Stomach (tissue), 8 donors: ENCODE measurements at regions not wholly inside any gene's neighbourhood (a gene's known extent, or its start where the extent isn't known, plus 50 kb on each side); places are given as distances from the start of the nearest gene placed in this dataset.

Source experiments
- DNase-seq, 2 donors: peaks; one replicate each; pipeline versions ENCODE4 v3.0.0 to v3.0.0-alpha.2; 2013 to 2019
- H3K27ac ChIP-seq, 5 donors: fragments of 200-600 bp in 4 of 5; sonication (generic) in 4 of 5; one replicate each; pipeline ENCODE4 v1.5.1; 2013 to 2019; ENCODE audit warnings: mild to moderate bottlenecking in 1 of 5, moderate library complexity in 1 of 5
- H3K27me3 ChIP-seq, 3 donors: fragments of 200-600 bp; sonication (generic); one replicate each; pipeline ENCODE4 v1.5.1; 2017 to 2019; ENCODE audit warnings: mixed run types in 1 of 3
- H3K36me3 ChIP-seq, 4 donors: fragments of 200-600 bp; sonication (generic); 1 replicate in 3 of 4; 2 replicates in 1 of 4; pipeline ENCODE4 v1.5.1; 2016 to 2019
- H3K4me1 ChIP-seq, 4 donors: fragments of 200-600 bp; sonication (generic); one replicate each; pipeline ENCODE4 v1.5.1; 2016 to 2019
- H3K4me3 ChIP-seq, 4 donors: fragments of 200-600 bp; sonication (generic) in 3 of 4; one replicate each; pipeline ENCODE4 v1.5.1; 2016 to 2019; ENCODE audit warnings: mild to moderate bottlenecking in 1 of 4
- H3K9me3 ChIP-seq, 4 donors: fragments of 200-600 bp; sonication (generic); one replicate each; pipeline ENCODE4 v1.5.1; 2016 to 2019
- CTCF ChIP-seq, 7 experiments: fragments of 450-650 bp in 4 of 7; fragments of 200-600 bp in 3 of 7; sonication (generic) in 3 of 7; IDR thresholded peaks; one replicate each; pipeline ENCODE4 v1.5.1; 2016 to 2019; ENCODE audit warnings: antibody characterized with exemption in 7 of 7, control low read depth in 2 of 7, mild to moderate bottlenecking in 1 of 7
- EP300 ChIP-seq: sonication (generic); formaldehyde crosslinking; IDR thresholded peaks from one replicate; pipeline ENCODE4 v1.6.1; 2017; ENCODE audit warnings: antibody characterized with exemption
- POLR2A ChIP-seq, 4 donors: fragments of 450-650 bp; IDR thresholded peaks; one replicate each; pipeline ENCODE4 v1.6.1; 2016; ENCODE audit warnings: antibody characterized with exemption in 4 of 4, control low read depth in 2 of 4, mild to moderate bottlenecking in 1 of 4, moderate library complexity in 1 of 4
- POLR2AphosphoS5 ChIP-seq, 3 donors: sonication (generic); formaldehyde crosslinking; IDR thresholded peaks; one replicate each; pipeline ENCODE4 v1.6.1; 2016; ENCODE audit warnings: antibody characterized with exemption in 3 of 3
- WGBS, 5 donors: extraction: QIAGEN DNeasy Blood & Tissue Kit in 3 of 5; methylation state at CpG; one replicate each; pipeline versions ENCODE4 v1.1.5 to v1.1.7; 2013 to 2018; 5-methylcytosine and 5-hydroxymethylcytosine counted together
- intact Hi-C: fragments of 100-400 bp; cut with DNase I; formaldehyde crosslinking; loops from one replicate; pipeline ENCODE4 v1.15.1; 2023; ENCODE audit warnings: low total_unique reads
- donor health status: healthy with polysubstance abuse.
- donor health status: Bipolar disorder and iron deficiency.
- donor health status: healthy.

GRCh38 chr13:97537110-97537509 lies 103.1 kb downstream of the RAP2A start:
- no peak overlapping the region for H3K27ac ChIP-seq
- H3K36me3 ChIP-seq: no peaks in the 10 kb centered on the region
- no peak overlapping the region for H3K4me3 ChIP-seq
- H3K4me1 ChIP-seq: no peaks in the 10 kb centered on the region
- H3K27me3 ChIP-seq: no peaks in the 10 kb centered on the region
- no peaks in the 10 kb centered on the region for H3K9me3 ChIP-seq
- intact Hi-C loops: no loop called here
- 83 to 96% (median 90%) methylated on average over 1 of the region's 1 CpG for WGBS, 5 donors
- no peak for TF ChIP-seq CTCF (IDR thresholded peaks at IDR 0.05)
- TF ChIP-seq EP300: no peak
- TF ChIP-seq POLR2A (IDR thresholded peaks at IDR 0.05): no peak
- no peak for TF ChIP-seq POLR2AphosphoS5 (IDR thresholded peaks at IDR 0.05)
- DNase-seq: no peak

GRCh38 chr13:97538203-97538602 lies 104.2 kb downstream of the RAP2A start:
- H3K27ac ChIP-seq: no peak overlapping the region
- no peaks in the 10 kb centered on the region for H3K27me3 ChIP-seq
- no peak for DNase-seq
- WGBS, 5 donors: 67 to 77% (median 73%) methylated on average over 2 of the region's 2 CpGs
- H3K4me1 ChIP-seq: peaks cover 0 to 5% (median 0%) of the 10 kb centered on the region in 4 donors
- H3K4me3 ChIP-seq: no peak overlapping the region
- TF ChIP-seq POLR2A (IDR thresholded peaks at IDR 0.05) (no peak), CTCF (IDR thresholded peaks at IDR 0.05) (no peak), EP300 (no peak)
- H3K36me3 ChIP-seq: no peaks in the 10 kb centered on the region
- intact Hi-C loops: no loop called here
- H3K9me3 ChIP-seq: no peaks in the 10 kb centered on the region

- H3K4me1 ChIP-seq: peaks cover 0 to 5% (median 0%) of the 10 kb centered on the region in 4 donors
- H3K27me3 ChIP-seq: no peaks in the 10 kb centered on the region
- intact Hi-C loops: no loop called here
- H3K27ac ChIP-seq: no peak overlapping the region
- H3K9me3 ChIP-seq: no peaks in the 10 kb centered on the region
- WGBS, 5 donors: 48 to 55% (median 52%) methylated on average over 4 of the region's 4 CpGs
- no peak for DNase-seq
- H3K36me3 ChIP-seq: no peaks in the 10 kb centered on the region
- TF ChIP-seq EP300 (no peak), POLR2AphosphoS5 (IDR thresholded peaks at IDR 0.05) (no peak), CTCF (IDR thresholded peaks at IDR 0.05) (no peak), POLR2A (IDR thresholded peaks at IDR 0.05) (no peak)
- H3K4me3 ChIP-seq: no peak overlapping the region
These were observed 106.0 kb downstream of the RAP2A start for GRCh38 chr13:97539651-97540610.

GRCh38 chr13:97540696-97541095 lies 106.7 kb downstream of the RAP2A start:
- intact Hi-C loops: no loop called here
- peak in 1 of 2 donors; percentile 49 for DNase-seq
- H3K4me3 ChIP-seq: no peak overlapping the region
- peaks cover 0 to 5% (median 0%) of the 10 kb centered on the region in 4 donors for H3K4me1 ChIP-seq
- H3K36me3 ChIP-seq: no peaks in the 10 kb centered on the region
- H3K27ac ChIP-seq: no peak overlapping the region
- TF ChIP-seq EP300 (no peak), CTCF (IDR thresholded peaks at IDR 0.05) (no peak), POLR2A (IDR thresholded peaks at IDR 0.05) (no peak), POLR2AphosphoS5 (IDR thresholded peaks at IDR 0.05) (no peak)
- no peaks in the 10 kb centered on the region for H3K27me3 ChIP-seq
- 38 to 59% (median 44%) methylated on average over 6 of the region's 6 CpGs for WGBS, 5 donors
- no peaks in the 10 kb centered on the region for H3K9me3 ChIP-seq
